Upper lobe of right lung (tissue), 1 donor: ENCODE measurements at regions not wholly inside any gene's neighbourhood (a gene's known extent, or its start where the extent isn't known, plus 50 kb on each side); places are given as distances from the start of the nearest gene placed in this dataset.
A peak's percentile ranks its signal among the peaks of the same experiment; 100 is the strongest.

Experiments used
- ATAC-seq: fragments of 200-7000 bp; cut with Tn5 transposase; one replicate; pipeline ENCODE4 v1.9.1; 2020; ENCODE audit warnings: mild to moderate bottlenecking, moderate library complexity
- DNase-seq: peaks from one replicate; pipeline ENCODE4 v3.0.0-alpha.2; 2020
- H3K27ac ChIP-seq: fragments of 200-600 bp; one replicate; pipeline ENCODE4 v1.8.0; 2022
- H3K27me3 ChIP-seq: fragments of 200-600 bp; one replicate; pipeline ENCODE4 v1.8.0; 2022; ENCODE audit warnings: mild to moderate bottlenecking
- H3K36me3 ChIP-seq: fragments of 200-600 bp; one replicate; pipeline ENCODE4 v1.8.0; 2022
- H3K4me1 ChIP-seq: fragments of 200-600 bp; one replicate; pipeline ENCODE4 v1.8.0; 2022
- H3K4me3 ChIP-seq: fragments of 200-600 bp; one replicate; pipeline ENCODE4 v1.8.0; 2022; ENCODE audit warnings: mild to moderate bottlenecking
- H3K9me3 ChIP-seq: fragments of 200-600 bp; one replicate; pipeline ENCODE4 v1.8.0; 2022
- CTCF ChIP-seq: fragments of 200-600 bp; IDR thresholded peaks from one replicate; pipeline ENCODE4 v1.8.0; 2022; ENCODE audit warnings: antibody characterized with exemption
- intact Hi-C: fragments of 100-400 bp; cut with DNase I; formaldehyde crosslinking; loops from one replicate; pipeline ENCODE4 v1.11.0; 2022
- donor health status: DM: no; HTN: yes; CAD: no; lungs with severe emphysema.

GRCh38 chr6:121510568-121511177, 75.2 kb downstream of the GJA1 start:
- intact Hi-C loops, result no loop called here
- no peak overlapping the region for H3K27ac ChIP-seq
- H3K27me3 ChIP-seq, result no peaks in the 10 kb centered on the region

GRCh38 chr6:121515630-121516265, 80.3 kb downstream of the GJA1 start:
- TF ChIP-seq CTCF, result no peak
- Histone ChIP-seq H3K9me3 (no peaks in the 10 kb centered on the region), H3K4me1 (no peaks in the 10 kb centered on the region), H3K27ac (no peak overlapping the region), H3K27me3 (no peaks in the 10 kb centered on the region), H3K36me3 (no peaks in the 10 kb centered on the region), H3K4me3 (no peak overlapping the region)
- no peak for ATAC-seq
- no peak for DNase-seq
- intact Hi-C loops, result no loop called here

More at GRCh38 chr6:121510568-121511177, 75.2 kb downstream of the GJA1 start:
- ATAC-seq (peak; percentile 91), DNase-seq (no peak)
- H3K4me1 ChIP-seq, result peaks cover 6% of the 10 kb centered on the region
- no peak for TF ChIP-seq CTCF
- H3K36me3 ChIP-seq, result no peaks in the 10 kb centered on the region
- H3K4me3 ChIP-seq, result no peak overlapping the region
- H3K9me3 ChIP-seq, result no peaks in the 10 kb centered on the region

GRCh38 chr6:121516331-121516730, 80.9 kb downstream of the GJA1 start:
- no peaks in the 10 kb centered on the region for H3K9me3 ChIP-seq
- intact Hi-C loops, result no loop called here
- H3K36me3 ChIP-seq, result no peaks in the 10 kb centered on the region
- TF ChIP-seq CTCF, result no peak
- no peaks in the 10 kb centered on the region for H3K27me3 ChIP-seq
- H3K4me1 ChIP-seq, result no peaks in the 10 kb centered on the region
- DNase-seq (no peak), ATAC-seq (no peak)
- H3K4me3 ChIP-seq, result no peak overlapping the region
- no peak overlapping the region for H3K27ac ChIP-seq

- Histone ChIP-seq H3K27ac (peak overlapping the region; percentile 44), H3K4me1 (no peaks in the 10 kb centered on the region), H3K4me3 (no peak overlapping the region), H3K36me3 (no peaks in the 10 kb centered on the region), H3K27me3 (no peaks in the 10 kb centered on the region), H3K9me3 (no peaks in the 10 kb centered on the region)
- ATAC-seq (peak; percentile 82), DNase-seq (no peak)
- intact Hi-C loops, result no loop called here
- no peak for TF ChIP-seq CTCF
Measured at GRCh38 chr6:121520337-121521163, 85.1 kb downstream of the GJA1 start.

- Histone ChIP-seq H3K4me1 (no peaks in the 10 kb centered on the region), H3K4me3 (no peak overlapping the region), H3K27ac (peak overlapping the region; percentile 44), H3K36me3 (no peaks in the 10 kb centered on the region), H3K27me3 (no peaks in the 10 kb centered on the region), H3K9me3 (no peaks in the 10 kb centered on the region)
- intact Hi-C loops, result no loop called here
- DNase-seq (no peak), ATAC-seq (no peak)
- no peak for TF ChIP-seq CTCF
Measured at GRCh38 chr6:121521164-121521555, 85.7 kb downstream of the GJA1 start.
